ENCODE measurements at regions not wholly inside any gene's neighbourhood (a gene's known extent, or its start where the extent isn't known, plus 50 kb on each side); places are given as distances from the start of the nearest gene placed in this dataset.

DNA sequence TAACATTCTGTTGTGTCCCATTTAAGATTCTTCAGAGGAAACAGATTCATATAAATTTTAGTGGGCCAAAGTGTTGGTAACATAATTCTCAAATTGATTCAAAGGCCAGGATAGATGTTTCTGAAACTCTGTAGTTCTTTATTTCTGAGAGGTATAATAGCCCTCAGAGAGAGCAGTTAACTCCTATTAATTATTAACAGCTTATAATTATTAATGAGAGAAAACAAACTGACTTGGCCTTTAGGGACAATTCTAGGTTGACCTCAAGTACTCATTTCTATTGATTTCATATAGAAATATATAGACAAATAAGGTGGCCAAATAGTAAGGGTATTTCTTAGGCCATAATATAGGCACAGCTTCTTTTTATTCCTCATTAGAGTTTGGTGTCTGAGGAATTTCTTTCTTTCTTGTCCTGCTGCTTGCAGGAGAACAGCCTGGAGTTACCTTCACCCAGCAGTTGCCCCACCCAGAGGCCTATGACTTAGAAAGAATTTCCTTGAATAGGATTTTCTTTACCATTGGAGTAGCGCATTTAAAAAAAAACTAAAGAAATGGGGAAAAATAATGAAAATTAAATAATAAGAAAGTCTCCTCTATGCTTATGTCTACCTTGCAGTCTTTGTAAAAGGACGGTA lies 1430.1 kb upstream of the SPRY2 start (continued):
- TF ChIP-seq, protein P1, sequence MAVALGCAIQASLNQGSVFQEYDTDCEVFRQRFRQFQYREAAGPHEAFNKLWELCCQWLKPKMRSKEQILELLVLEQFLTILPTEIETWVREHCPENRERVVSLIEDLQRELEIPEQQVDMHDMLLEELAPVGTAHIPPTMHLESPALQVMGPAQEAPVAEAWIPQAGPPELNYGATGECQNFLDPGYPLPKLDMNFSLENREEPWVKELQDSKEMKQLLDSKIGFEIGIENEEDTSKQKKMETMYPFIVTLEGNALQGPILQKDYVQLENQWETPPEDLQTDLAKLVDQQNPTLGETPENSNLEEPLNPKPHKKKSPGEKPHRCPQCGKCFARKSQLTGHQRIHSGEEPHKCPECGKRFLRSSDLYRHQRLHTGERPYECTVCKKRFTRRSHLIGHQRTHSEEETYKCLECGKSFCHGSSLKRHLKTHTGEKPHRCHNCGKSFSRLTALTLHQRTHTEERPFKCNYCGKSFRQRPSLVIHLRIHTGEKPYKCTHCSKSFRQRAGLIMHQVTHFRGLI (tag by site-specific recombination; IDR thresholded peaks at IDR 0.05): no peak
- TF ChIP-seq ZBTB1 (tag by site-specific recombination; IDR thresholded peaks at IDR 0.05) (no peak), OVOL3 (tag by site-specific recombination; IDR thresholded peaks at IDR 0.05) (no peak), ZNF701 (tag by site-specific recombination; IDR thresholded peaks at IDR 0.05) (no peak), ZNF404 (tag by site-specific recombination; IDR thresholded peaks at IDR 0.05) (no peak)

DNA sequence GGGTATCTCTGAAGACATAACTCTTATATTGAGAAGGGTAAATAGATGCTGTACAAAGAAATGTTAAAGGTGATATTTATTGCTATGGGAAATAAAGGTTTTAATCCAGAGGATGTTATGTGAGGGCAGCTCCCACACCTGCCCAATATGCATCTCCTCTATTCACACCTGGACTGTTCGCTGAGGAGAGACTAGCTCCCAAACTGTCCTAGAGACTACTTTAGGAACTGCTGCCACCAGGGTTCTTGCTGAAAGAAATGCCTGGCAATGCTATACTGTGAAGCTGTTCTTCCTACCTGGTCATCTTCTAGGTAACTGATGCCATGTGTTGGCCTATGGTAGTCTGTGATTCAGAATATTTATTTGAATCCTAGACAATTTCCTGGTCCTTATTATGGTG lies 1421.5 kb upstream of the SPRY2 start:
- CTCF ChIA-PET: no interaction called here

DNA sequence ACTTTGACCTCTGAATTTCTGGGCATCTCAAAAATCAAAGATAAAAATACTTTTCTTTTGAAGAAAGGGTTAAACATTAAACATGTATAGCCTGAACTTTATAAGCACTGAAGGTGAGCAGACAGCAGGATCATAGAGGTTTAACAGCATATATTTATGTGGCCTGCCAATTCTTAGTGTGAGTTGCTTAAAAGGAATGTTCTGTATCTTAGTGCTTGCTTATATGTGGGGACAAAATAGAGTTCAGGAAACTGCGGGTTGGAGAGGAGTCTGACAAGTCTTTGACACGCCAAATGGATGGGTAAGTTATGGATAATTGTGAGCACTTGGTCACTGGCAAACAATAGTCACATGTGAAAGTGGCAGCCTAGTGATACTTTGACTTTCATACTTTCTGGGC lies 1419.4 kb upstream of the SPRY2 start:
- POLR2A ChIA-PET: no interaction called here
- Histone ChIP-seq H3K27ac (ENCODE audit: extremely low read depth, low read depth, low read length) (no peak overlapping the region), H3K9me3 (ENCODE audit: control insufficient read depth, insufficient read depth, low read depth, low read length) (no peaks in the 10 kb centered on the region), H3K4me3 (ENCODE audit: low read depth, low read length) (no peak overlapping the region), H3K4me1 (ENCODE audit: control insufficient read depth, insufficient read depth, low read length) (no peaks in the 10 kb centered on the region), H3K36me3 (ENCODE audit: control insufficient read depth in 2 of 2, insufficient read depth in 1 of 2, low read length in 2 of 2) (no peaks in the 10 kb centered on the region)
- TF ChIP-seq ZNF791 (tag by site-specific recombination; IDR thresholded peaks at IDR 0.05) (no peak), ZNF433 (tag by site-specific recombination; IDR thresholded peaks at IDR 0.05; ENCODE audit: low read depth) (no peak), ZNF623 (tag by site-specific recombination; IDR thresholded peaks at IDR 0.05) (no peak), REPIN1 (tag by site-specific recombination; IDR thresholded peaks at IDR 0.05; ENCODE audit: low read depth) (no peak), ZNF621 (tag by site-specific recombination; IDR thresholded peaks at IDR 0.05) (no peak), ZNF76 (tag by site-specific recombination; IDR thresholded peaks at IDR 0.05; ENCODE audit: borderline replicate concordance, low read depth) (no peak), ZNF48 (tag by site-specific recombination; IDR thresholded peaks at IDR 0.05) (no peak), ZBTB48 (tag by site-specific recombination; IDR thresholded peaks at IDR 0.05) (no peak), ZNF510 (tag by site-specific recombination; IDR thresholded peaks at IDR 0.05; ENCODE audit: insufficient replicate concordance) (no peak)
- TF ChIP-seq, protein P2, sequence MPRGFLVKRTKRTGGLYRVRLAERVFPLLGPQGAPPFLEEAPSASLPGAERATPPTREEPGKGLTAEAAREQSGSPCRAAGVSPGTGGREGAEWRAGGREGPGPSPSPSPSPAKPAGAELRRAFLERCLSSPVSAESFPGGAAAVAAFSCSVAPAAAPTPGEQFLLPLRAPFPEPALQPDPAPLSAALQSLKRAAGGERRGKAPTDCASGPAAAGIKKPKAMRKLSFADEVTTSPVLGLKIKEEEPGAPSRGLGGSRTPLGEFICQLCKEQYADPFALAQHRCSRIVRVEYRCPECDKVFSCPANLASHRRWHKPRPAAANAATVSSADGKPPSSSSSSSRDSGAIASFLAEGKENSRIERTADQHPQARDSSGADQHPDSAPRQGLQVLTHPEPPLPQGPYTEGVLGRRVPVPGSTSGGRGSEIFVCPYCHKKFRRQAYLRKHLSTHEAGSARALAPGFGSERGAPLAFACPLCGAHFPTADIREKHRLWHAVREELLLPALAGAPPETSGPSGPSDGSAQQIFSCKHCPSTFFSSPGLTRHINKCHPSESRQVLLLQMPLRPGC (tag by site-specific recombination; IDR thresholded peaks at IDR 0.05): no peak
- TF ChIP-seq, protein P3, sequence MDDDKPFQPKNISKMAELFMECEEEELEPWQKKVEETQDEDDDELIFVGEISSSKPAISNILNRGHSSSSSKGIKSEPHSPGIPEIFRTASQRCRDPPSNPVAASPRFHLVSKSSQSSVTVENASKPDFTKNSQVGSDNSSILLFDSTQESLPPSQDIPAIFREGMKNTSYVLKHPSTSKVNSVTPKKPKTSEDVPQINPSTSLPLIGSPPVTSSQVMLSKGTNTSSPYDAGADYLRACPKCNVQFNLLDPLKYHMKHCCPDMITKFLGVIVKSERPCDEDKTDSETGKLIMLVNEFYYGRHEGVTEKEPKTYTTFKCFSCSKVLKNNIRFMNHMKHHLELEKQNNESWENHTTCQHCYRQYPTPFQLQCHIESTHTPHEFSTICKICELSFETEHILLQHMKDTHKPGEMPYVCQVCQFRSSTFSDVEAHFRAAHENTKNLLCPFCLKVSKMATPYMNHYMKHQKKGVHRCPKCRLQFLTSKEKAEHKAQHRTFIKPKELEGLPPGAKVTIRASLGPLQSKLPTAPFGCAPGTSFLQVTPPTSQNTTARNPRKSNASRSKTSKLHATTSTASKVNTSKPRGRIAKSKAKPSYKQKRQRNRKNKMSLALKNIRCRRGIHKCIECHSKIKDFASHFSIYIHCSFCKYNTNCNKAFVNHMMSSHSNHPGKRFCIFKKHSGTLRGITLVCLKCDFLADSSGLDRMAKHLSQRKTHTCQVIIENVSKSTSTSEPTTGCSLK (tag by site-specific recombination; IDR thresholded peaks at IDR 0.05): no peak
- CTCF ChIA-PET: no interaction called here

More for the DNA sequence above, 1421.5 kb upstream of the SPRY2 start:
- Histone ChIP-seq H3K27ac (ENCODE audit: extremely low read depth, low read depth, low read length) (no peak overlapping the region), H3K36me3 (ENCODE audit: control insufficient read depth in 2 of 2, insufficient read depth in 1 of 2, low read length in 2 of 2) (no peaks in the 10 kb centered on the region), H3K4me1 (ENCODE audit: control insufficient read depth, insufficient read depth, low read length) (no peaks in the 10 kb centered on the region), H3K4me3 (ENCODE audit: low read depth, low read length) (no peak overlapping the region), H3K9me3 (ENCODE audit: control insufficient read depth, insufficient read depth, low read depth, low read length) (no peaks in the 10 kb centered on the region)
- POLR2A ChIA-PET: no interaction called here
- no peak for TF ChIP-seq SETDB1 (IDR thresholded peaks at IDR 0.05; ENCODE audit: insufficient read length, low read length)
- no peak for TF ChIP-seq ZNF791 (tag by site-specific recombination; IDR thresholded peaks at IDR 0.05)
- no peak for TF ChIP-seq ZNF121 (tag by site-specific recombination; IDR thresholded peaks at IDR 0.05)
- no peak for TF ChIP-seq ZNF366 (tag by site-specific recombination; conservative IDR thresholded peaks at IDR 0.05)
- TF ChIP-seq ZNF391 (tag by site-specific recombination; IDR thresholded peaks at IDR 0.05; ENCODE audit: borderline replicate concordance, low read depth): no peak
- TF ChIP-seq ZBTB17 (tag by site-specific recombination; IDR thresholded peaks at IDR 0.05): no peak
- TF ChIP-seq ZNF658 (tag by site-specific recombination; IDR thresholded peaks at IDR 0.05): no peak
